ENCODE measurements at regions not wholly inside any gene's neighbourhood (a gene's known extent, or its start where the extent isn't known, plus 50 kb on each side); places are given as distances from the start of the nearest gene placed in this dataset.

DNA sequence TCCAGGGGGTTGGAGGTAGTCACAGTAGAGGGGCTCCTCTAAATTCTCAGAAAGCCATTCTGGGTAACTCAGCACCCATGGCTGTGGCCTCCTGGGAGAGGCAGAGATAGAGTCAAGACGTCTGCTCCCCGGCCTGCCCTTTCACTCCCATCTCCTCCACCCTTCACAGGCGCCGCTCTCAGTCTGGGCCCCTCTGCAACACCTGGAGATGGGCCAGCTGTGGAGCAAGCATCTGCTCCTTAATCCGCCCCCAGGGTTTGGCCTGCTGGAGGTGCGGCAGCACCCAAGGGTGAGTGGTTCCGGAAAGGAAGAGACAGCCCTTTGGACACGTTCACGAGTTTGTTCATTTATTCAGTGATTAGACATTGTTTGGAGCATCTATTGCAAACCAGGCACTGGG is 271.3 kb downstream of the BMP7 start:
- Histone ChIP-seq H3K27ac (ENCODE audit: control insufficient read depth, insufficient read depth) (no peak overlapping the region), H4K20me1 (ENCODE audit: control insufficient read depth, insufficient read depth) (no peaks in the 10 kb centered on the region), H2AFZ (ENCODE audit: control insufficient read depth, low read depth, low read length) (no peak overlapping the region), H3K36me3 (ENCODE audit: control insufficient read depth in 2 of 2, insufficient read depth in 2 of 2, low read length in 1 of 2) (no peaks in the 10 kb centered on the region), H3K27me3 (replicated peaks in 1 of 2; ENCODE audit: control insufficient read depth in 2 of 2, insufficient read depth in 2 of 2, low read length in 1 of 2) (peaks cover 0 to 2% of the 10 kb centered on the region in 2 experiments; a peak in 2 of 4 replicates), H3K9me3 (replicated peaks; ENCODE audit: control insufficient read depth, insufficient read depth, low read length) (peaks cover 2% of the 10 kb centered on the region; the same call in 2 of the 3 replicates), H3K4me2 (ENCODE audit: control insufficient read depth, insufficient read depth) (no peak overlapping the region), H3K79me2 (ENCODE audit: control insufficient read depth, insufficient read depth, low read length) (no peaks in the 10 kb centered on the region), H3K4me3 (no peak overlapping the region), H3K4me1 (ENCODE audit: control insufficient read depth, insufficient read depth, low read length) (no peaks in the 10 kb centered on the region), H3K9ac (ENCODE audit: control insufficient read depth, insufficient read depth, low read length) (no peak overlapping the region)
- ChIA-PET RAD21 (ENCODE audit: unreplicated experiment) (interaction anchor here (2.0 kb wide), 1 partner anchor 445 kb away, joined by 8 read pairs; no protein-coding TSS in a partner anchor), POLR2A (no interaction called here), SMC1A (ENCODE audit: uncharacterized antibody, unreplicated experiment) (no interaction called here), CTCF (interaction anchor here (1.0 to 4.6 kb wide), 3 partner anchors 32 to 447 kb away, joined by 4 to 39 read pairs (median 4); no protein-coding TSS in a partner anchor)
- ATAC-seq (no peak), DNase-seq (ENCODE audit: low read depth, low spot score) (no peak), FAIRE-seq (no peak)
- no peak for TF ChIP-seq RUNX3 (IDR thresholded peaks at IDR 0.05; ENCODE audit: low read length)
- TF ChIP-seq POU2F2 (IDR thresholded peaks at IDR 0.05; ENCODE audit: borderline replicate concordance, low read depth, low read length): no peak
- no peak for TF ChIP-seq FOXM1 (IDR thresholded peaks at IDR 0.05; ENCODE audit: low read depth, low read length)
- TF ChIP-seq TCF7 (IDR thresholded peaks at IDR 0.05; ENCODE audit: borderline replicate concordance): no peak
- no peak for TF ChIP-seq PML (IDR thresholded peaks at IDR 0.05; ENCODE audit: low read length)
- no peak for TF ChIP-seq WRNIP1 (IDR thresholded peaks at IDR 0.05; ENCODE audit: borderline replicate concordance, low read depth, low read length)
- no peak for TF ChIP-seq CHD2 (IDR thresholded peaks at IDR 0.05; ENCODE audit: borderline replicate concordance, low read depth, low read length)
- TF ChIP-seq ZSCAN29 (IDR thresholded peaks at IDR 0.05): no peak
- no peak for TF ChIP-seq HDGF (IDR thresholded peaks at IDR 0.05)
- no peak for TF ChIP-seq STAT1 (conservative IDR thresholded peaks at IDR 0.05)
- no peak for TF ChIP-seq DPF2 (IDR thresholded peaks at IDR 0.05)
- no peak for TF ChIP-seq SMARCA5 (IDR thresholded peaks at IDR 0.05)
- no peak for TF ChIP-seq EGR1 (IDR thresholded peaks at IDR 0.05; ENCODE audit: borderline replicate concordance in 1 of 2, low read depth in 2 of 2, low read length in 2 of 2)
- no peak for TF ChIP-seq PAX8 (IDR thresholded peaks at IDR 0.05)
- TF ChIP-seq, protein P1, sequence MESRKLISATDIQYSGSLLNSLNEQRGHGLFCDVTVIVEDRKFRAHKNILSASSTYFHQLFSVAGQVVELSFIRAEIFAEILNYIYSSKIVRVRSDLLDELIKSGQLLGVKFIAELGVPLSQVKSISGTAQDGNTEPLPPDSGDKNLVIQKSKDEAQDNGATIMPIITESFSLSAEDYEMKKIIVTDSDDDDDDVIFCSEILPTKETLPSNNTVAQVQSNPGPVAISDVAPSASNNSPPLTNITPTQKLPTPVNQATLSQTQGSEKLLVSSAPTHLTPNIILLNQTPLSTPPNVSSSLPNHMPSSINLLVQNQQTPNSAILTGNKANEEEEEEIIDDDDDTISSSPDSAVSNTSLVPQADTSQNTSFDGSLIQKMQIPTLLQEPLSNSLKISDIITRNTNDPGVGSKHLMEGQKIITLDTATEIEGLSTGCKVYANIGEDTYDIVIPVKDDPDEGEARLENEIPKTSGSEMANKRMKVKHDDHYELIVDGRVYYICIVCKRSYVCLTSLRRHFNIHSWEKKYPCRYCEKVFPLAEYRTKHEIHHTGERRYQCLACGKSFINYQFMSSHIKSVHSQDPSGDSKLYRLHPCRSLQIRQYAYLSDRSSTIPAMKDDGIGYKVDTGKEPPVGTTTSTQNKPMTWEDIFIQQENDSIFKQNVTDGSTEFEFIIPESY (IDR thresholded peaks at IDR 0.05): no peak
- TF ChIP-seq, protein P2, sequence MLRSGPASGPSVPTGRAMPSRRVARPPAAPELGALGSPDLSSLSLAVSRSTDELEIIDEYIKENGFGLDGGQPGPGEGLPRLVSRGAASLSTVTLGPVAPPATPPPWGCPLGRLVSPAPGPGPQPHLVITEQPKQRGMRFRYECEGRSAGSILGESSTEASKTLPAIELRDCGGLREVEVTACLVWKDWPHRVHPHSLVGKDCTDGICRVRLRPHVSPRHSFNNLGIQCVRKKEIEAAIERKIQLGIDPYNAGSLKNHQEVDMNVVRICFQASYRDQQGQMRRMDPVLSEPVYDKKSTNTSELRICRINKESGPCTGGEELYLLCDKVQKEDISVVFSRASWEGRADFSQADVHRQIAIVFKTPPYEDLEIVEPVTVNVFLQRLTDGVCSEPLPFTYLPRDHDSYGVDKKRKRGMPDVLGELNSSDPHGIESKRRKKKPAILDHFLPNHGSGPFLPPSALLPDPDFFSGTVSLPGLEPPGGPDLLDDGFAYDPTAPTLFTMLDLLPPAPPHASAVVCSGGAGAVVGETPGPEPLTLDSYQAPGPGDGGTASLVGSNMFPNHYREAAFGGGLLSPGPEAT (IDR thresholded peaks at IDR 0.05; ENCODE audit: low read depth): no peak
- no TSS peak for BruUV-seq (replicated peaks)
- intact Hi-C loops (cut with micrococcal nuclease; ENCODE audit: unreplicated experiment) (loop anchor here (2.0 kb wide), 1 partner anchor 444 kb away; no protein-coding TSS in a partner anchor), in situ Hi-C loops (cut with MboI) (loop anchor here (5.0 kb wide), 1 partner anchor 443 kb away; no protein-coding TSS in a partner anchor)
- WGBS (ENCODE audit: insufficient coverage, insufficient replicate concordance, low lambda C conversion rate, missing lambda C conversion rate): 26% methylated on average over 9 of the region's 9 CpGs
